GM13976 (cell line): ENCODE measurements at regions not wholly inside any gene's neighbourhood (a gene's known extent, or its start where the extent isn't known, plus 50 kb on each side); places are given as distances from the start of the nearest gene placed in this dataset.

Experiments used
- DNase-seq: peaks from one replicate; pipeline ENCODE4 v3.0.0; 2012; ENCODE audit warnings: low spot score
- in situ Hi-C: fragments of 300-500 bp; cut with MboI; formaldehyde crosslinking; loops from one replicate; pipeline ENCODE4 v1.12.0; 2022; ENCODE audit warnings: low sequenced_read_pairs, mixed read lengths, inconsistent platforms; ENCODE audit not compliant: unreplicated experiment
- TF ChIP-seq, protein P1 (sequence below): IDR thresholded peaks from 2 replicates; pipeline ENCODE4 v1.5.1; 2012; ENCODE audit warnings: borderline replicate concordance, mild to moderate bottlenecking; ENCODE audit not compliant: insufficient read depth; ENCODE audit errors: extremely low read depth, missing control alignments, control extremely low read depth

DNA sequence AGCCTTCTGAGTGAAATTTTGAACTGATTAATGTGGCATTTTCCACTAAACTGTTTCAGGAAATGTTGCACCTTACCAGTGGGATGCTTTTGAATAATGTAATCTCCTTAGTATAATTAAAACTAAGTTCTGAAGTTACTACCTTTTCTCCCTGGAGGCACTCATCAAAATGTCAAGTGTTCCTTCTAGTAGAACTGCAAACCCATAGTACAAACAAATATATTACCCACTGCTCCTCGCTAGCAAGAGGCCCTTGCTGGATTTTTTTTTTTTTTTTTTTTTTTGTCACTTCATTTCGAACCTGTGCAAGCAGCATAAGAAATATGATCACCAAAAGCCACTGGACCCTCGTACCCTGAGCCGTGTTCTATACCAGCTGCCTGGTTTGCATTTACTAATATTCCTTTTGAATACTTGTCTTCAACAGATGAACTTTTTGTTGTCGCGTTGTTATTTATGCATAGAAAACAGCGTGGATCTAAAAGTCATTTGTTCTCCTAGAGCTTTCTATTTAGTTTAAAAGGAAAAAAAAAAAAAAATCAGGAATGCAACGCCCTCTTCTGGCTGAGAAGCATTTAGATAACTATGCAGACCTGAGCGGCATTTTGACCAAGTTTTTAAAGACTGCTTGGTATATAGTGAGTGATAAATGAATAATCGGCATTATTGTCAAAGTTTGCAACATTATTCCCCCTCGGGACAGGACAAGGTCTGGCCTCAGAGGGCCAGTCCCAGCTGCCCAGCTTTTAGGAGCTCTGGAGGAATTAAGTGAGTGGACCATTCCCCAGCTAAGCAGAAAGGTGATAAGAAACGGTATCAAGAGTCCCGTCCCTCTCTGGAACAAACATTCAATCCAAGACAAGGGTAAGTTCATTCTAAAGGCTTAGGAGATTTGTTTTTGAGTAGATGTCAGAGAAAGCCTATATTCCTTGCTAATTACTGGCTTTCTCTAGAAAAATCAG lies 162.5 kb upstream of the KIF2A start:
- in situ Hi-C loops, result no loop called here

GRCh38 chr5:62144401-62145022 lies 161.5 kb upstream of the KIF2A start:
- DNase-seq, result no peak
- in situ Hi-C loops, result no loop called here
- TF ChIP-seq, protein P1, sequence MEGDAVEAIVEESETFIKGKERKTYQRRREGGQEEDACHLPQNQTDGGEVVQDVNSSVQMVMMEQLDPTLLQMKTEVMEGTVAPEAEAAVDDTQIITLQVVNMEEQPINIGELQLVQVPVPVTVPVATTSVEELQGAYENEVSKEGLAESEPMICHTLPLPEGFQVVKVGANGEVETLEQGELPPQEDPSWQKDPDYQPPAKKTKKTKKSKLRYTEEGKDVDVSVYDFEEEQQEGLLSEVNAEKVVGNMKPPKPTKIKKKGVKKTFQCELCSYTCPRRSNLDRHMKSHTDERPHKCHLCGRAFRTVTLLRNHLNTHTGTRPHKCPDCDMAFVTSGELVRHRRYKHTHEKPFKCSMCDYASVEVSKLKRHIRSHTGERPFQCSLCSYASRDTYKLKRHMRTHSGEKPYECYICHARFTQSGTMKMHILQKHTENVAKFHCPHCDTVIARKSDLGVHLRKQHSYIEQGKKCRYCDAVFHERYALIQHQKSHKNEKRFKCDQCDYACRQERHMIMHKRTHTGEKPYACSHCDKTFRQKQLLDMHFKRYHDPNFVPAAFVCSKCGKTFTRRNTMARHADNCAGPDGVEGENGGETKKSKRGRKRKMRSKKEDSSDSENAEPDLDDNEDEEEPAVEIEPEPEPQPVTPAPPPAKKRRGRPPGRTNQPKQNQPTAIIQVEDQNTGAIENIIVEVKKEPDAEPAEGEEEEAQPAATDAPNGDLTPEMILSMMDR, result no peak

More for the DNA sequence above, 162.5 kb upstream of the KIF2A start:
- TF ChIP-seq, protein P1, result peak; percentile 25
- no peak for DNase-seq

DNA sequence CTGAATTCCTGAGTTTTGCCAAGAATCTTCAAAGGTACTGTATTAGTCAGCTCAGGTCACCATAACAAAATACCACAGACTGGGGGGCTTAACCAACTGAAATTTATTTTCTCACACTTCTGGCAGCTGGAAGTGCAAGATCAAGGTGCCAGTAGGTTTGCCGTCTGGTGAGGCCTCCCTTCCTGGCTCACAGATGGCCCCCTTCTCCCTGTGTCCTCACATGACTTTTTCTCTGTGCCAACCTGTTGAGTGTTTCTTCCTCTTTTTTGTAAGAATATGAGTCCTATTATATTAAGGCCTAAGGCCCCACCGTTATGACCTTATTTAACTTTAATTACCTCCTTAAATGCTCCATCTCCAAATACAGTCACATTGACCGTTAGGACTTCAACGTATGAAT lies 156.1 kb upstream of the KIF2A start:
- DNase-seq, result no peak
- TF ChIP-seq, protein P1, result no peak
- in situ Hi-C loops, result no loop called here

DNA sequence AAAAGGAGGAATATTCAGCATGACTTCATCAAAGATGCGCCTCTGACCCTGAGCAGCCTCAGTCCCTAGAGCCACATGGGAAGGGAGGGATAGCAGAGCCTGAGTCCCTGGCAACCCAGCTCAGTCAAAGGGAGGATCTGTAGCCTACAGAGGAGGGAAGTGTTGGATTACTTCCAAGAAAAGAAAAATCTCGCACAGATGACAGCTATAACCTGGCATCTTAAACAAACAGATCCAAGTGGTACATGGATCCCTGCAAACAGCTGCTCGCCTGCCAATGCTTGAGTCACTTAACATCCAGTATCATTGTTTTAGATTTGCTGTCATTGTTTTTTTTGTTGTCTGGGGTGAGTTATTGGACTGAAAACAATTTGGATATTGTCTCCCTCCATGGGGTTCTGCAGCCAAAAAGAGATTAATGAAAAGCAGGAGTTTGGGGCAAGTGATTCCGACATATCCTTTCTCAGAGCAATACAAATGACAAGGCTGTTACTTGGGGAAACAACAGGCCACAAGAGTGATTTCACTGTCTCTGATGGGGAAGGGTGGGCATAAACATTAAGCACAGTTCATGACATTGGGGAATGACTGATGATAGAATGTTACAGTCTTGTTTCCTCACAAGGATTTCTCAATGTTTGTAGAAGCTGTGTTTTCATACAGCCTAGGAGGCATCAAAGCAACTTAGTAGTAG lies 153.5 kb upstream of the KIF2A start:
- no peak for DNase-seq
- TF ChIP-seq, protein P1, result no peak

GRCh38 chr5:62154758-62155157 lies 151.2 kb upstream of the KIF2A start:
- no peak for DNase-seq
- in situ Hi-C loops, result no loop called here
- TF ChIP-seq, protein P1, result no peak

More for the DNA sequence above, 153.5 kb upstream of the KIF2A start:
- in situ Hi-C loops, result no loop called here

GRCh38 chr5:62155988-62156387 lies 150.0 kb upstream of the KIF2A start:
- TF ChIP-seq, protein P1, result no peak
- in situ Hi-C loops, result no loop called here
- no peak for DNase-seq
